K562 (cell line): ENCODE measurements at regions not wholly inside any gene's neighbourhood (a gene's known extent, or its start where the extent isn't known, plus 50 kb on each side); places are given as distances from the start of the nearest gene placed in this dataset.

ENCODE experiments used
- ATAC-seq: fragments of 200-7000 bp; cut with Tn5 transposase; 3 replicates; pipeline ENCODE4 v1.9.1; 2020; ENCODE audit warnings: moderate library complexity
- BruUV-seq: library from RNA; stranded (reverse); fragments of 400-500 nt; replicated peaks from 2 replicates; lab custom pipeline; 2021; lab: Mats Ljungman, UMichigan
- CTCF ChIA-PET: fragments of 300-600 bp; formaldehyde crosslinking; extraction: SDS; loops from one replicate; lab custom pipeline; 2021; ENCODE audit warnings: low intra/inter-chr PET ratio; lab: Yijun Ruan, JAX
- POLR2A ChIA-PET: fragments of 300-600, 350-650 bp; sonication (Branson Sonifier 250); formaldehyde crosslinking; extraction: SDS; loops from one replicate; lab custom pipeline; 2021; ENCODE audit warnings: antibody characterized with exemption, inconsistent platforms; lab: Yijun Ruan, JAX
- DNase-seq, 4 experiments: peaks; one replicate each; pipeline versions ENCODE4 v3.0.0 to v3.0.0-alpha.2; 2011 to 2018; ENCODE audit warnings: low spot score in 3 of 4, mixed read lengths in 3 of 4; ENCODE audit errors: extremely low read depth in 1 of 4
- FAIRE-seq: peaks from 2 replicates; lab custom pipeline; 2011; peaks lifted over from hg19 to GRCh38; lab: Jason Lieb, UNC
- H2AFZ ChIP-seq: 2 replicates; pipeline ENCODE4 v1.6.0; 2011; ENCODE audit warnings: low read depth, low read length, control low read depth, inconsistent platforms
- H3K27ac ChIP-seq: fragments of 200-600 bp; 3 replicates; pipeline ENCODE4 v1.8.0; 2011; ENCODE audit warnings: low read depth, mild to moderate bottlenecking, control low read depth, inconsistent platforms, low read length, moderate library complexity, mixed read lengths; ENCODE audit errors: extremely low read depth
- H3K27me3 ChIP-seq, 2 experiments: fragments of 300-600 bp in 1 of 2; 2 replicates in 1 of 2; 3 replicates in 1 of 2; pipeline versions ENCODE4 v1.6.0 to v1.8.0; 2011; ENCODE audit warnings: inconsistent platforms in 2 of 2, low read length in 2 of 2, mild to moderate bottlenecking in 1 of 2, mixed read lengths in 1 of 2, moderate library complexity in 1 of 2; ENCODE audit not compliant: control insufficient read depth in 2 of 2, insufficient read depth in 2 of 2
- H3K36me3 ChIP-seq: fragments of 300-600 bp; 3 replicates; pipeline ENCODE4 v1.8.0; 2011; ENCODE audit warnings: mild to moderate bottlenecking, low read length, inconsistent platforms; ENCODE audit not compliant: control insufficient read depth, insufficient read depth
- H3K4me1 ChIP-seq, 2 experiments: fragments of 200-600 bp in 1 of 2; replicated peaks in 1 of 2; 2 replicates in 1 of 2; 3 replicates in 1 of 2; pipeline versions ENCODE4 v1.5.1 to v1.8.0; 2011; ENCODE audit warnings: inconsistent platforms in 2 of 2, low read length in 2 of 2, mild to moderate bottlenecking in 1 of 2, mixed read lengths in 1 of 2, moderate library complexity in 1 of 2; ENCODE audit not compliant: control insufficient read depth in 2 of 2, insufficient read depth in 2 of 2
- H3K4me2 ChIP-seq: 2 replicates; pipeline ENCODE4 v1.6.1; 2011; ENCODE audit warnings: low read length, control low read depth, inconsistent platforms, mixed read lengths; ENCODE audit not compliant: insufficient read depth
- H3K4me3 ChIP-seq: fragments of 200-600 bp; sonication (generic), shearing (Covaris generic); 2 replicates; pipeline ENCODE4 v1.5.1; 2016; ENCODE audit warnings: control low read depth, inconsistent platforms
- H3K79me2 ChIP-seq: fragments of 200-600 bp; 3 replicates; pipeline ENCODE4 v1.8.0; 2011; ENCODE audit warnings: low read length, inconsistent platforms; ENCODE audit not compliant: control insufficient read depth, insufficient read depth
- H3K9ac ChIP-seq, 2 experiments: 2 replicates each; pipeline versions ENCODE4 v1.6.0 to v1.6.1; 2011; ENCODE audit warnings: low read depth in 2 of 2, low read length in 2 of 2, control low read depth in 1 of 2, inconsistent platforms in 1 of 2, mild to moderate bottlenecking in 1 of 2, mixed read lengths in 1 of 2; ENCODE audit not compliant: insufficient read depth in 1 of 2
- H3K9me1 ChIP-seq: one replicate; pipeline ENCODE4 v1.6.0; 2011; ENCODE audit warnings: inconsistent platforms, mild to moderate bottlenecking, low read length, moderate library complexity; ENCODE audit not compliant: control insufficient read depth, insufficient read depth
- H3K9me3 ChIP-seq: replicated peaks from 2 replicates; pipeline ENCODE4 v1.5.1; 2011; ENCODE audit warnings: low read depth, low read length, inconsistent platforms; ENCODE audit not compliant: control insufficient read depth, insufficient read depth
- H4K20me1 ChIP-seq: replicated peaks from 2 replicates; pipeline ENCODE4 v1.6.1; 2011; ENCODE audit warnings: low read length, inconsistent platforms, mixed read lengths; ENCODE audit not compliant: control insufficient read depth, insufficient read depth
- CBX2 ChIP-seq: fragments of 200-600 bp; sonication (generic); IDR thresholded peaks from one replicate; pipeline ENCODE4 v1.6.1; 2012; ENCODE audit warnings: mild to moderate bottlenecking, low read length, inconsistent platforms; ENCODE audit not compliant: insufficient read depth, poor library complexity, severe bottlenecking
- DIDO1 ChIP-seq: fragments of 450-650 bp; IDR thresholded peaks from 2 replicates; pipeline ENCODE4 v1.6.1; 2016; ENCODE audit warnings: low read depth, missing biosample characterization, missing genetic modification characterization
- ETS2 ChIP-seq: IDR thresholded peaks from 2 replicates; pipeline ENCODE4 v1.6.1; 2016; ENCODE audit warnings: borderline replicate concordance, missing genetic modification characterization, mild to moderate bottlenecking, moderate library complexity, missing compliant biosample characterization; ENCODE audit not compliant: poor library complexity, severe bottlenecking
- RBM17 ChIP-seq: fragments of 200-400 bp; formaldehyde crosslinking; IDR thresholded peaks from 2 replicates; pipeline ENCODE4 v1.6.1; 2017; ENCODE audit warnings: low read depth, mild to moderate bottlenecking, low read length, borderline replicate concordance
- SREBF1 ChIP-seq: fragments of 150-350 bp; IDR thresholded peaks from 2 replicates; pipeline ENCODE4 v1.6.1; 2014; ENCODE audit warnings: antibody characterized with exemption, low read depth, low read length, borderline replicate concordance
- TCF7L2 ChIP-seq: fragments of 150-350 bp; IDR thresholded peaks from 2 replicates; pipeline ENCODE4 v1.6.1; 2016; ENCODE audit warnings: low read depth, mild to moderate bottlenecking, low read length, moderate library complexity
- ZKSCAN8 ChIP-seq: fragments of 200-800 bp; sonication (Bioruptor generic); IDR thresholded peaks from 2 replicates; pipeline ENCODE4 v1.6.1; 2016; ENCODE audit warnings: missing genetic modification characterization, missing compliant biosample characterization
- ZNF696 ChIP-seq: fragments of 250-450 bp; sonication (Bioruptor Pico); conservative IDR thresholded peaks from 2 replicates; pipeline ENCODE4 v1.4.0; 2020; ENCODE audit warnings: mild to moderate bottlenecking, moderate library complexity
- WGBS: fragments of 100-300 bp; shearing (Covaris generic); methylation state at CpG from one replicate; pipeline ENCODE4 v1.1.6; 2016; ENCODE audit warnings: low coverage, mixed read lengths; ENCODE audit not compliant: insufficient coverage; ENCODE audit errors: missing lambda C conversion rate; 5-methylcytosine and 5-hydroxymethylcytosine counted together
- in situ Hi-C: fragments of 300-500 bp; cut with MboI; formaldehyde crosslinking; loops from 4 replicates; pipeline ENCODE4 v1.15.0; 2018; ENCODE audit warnings: inconsistent platforms, mixed read lengths
- intact Hi-C: fragments of 100-400 bp; cut with micrococcal nuclease; formaldehyde crosslinking; loops from 2 replicates; pipeline ENCODE4 v1.14.2; 2022
- TF ChIP-seq, protein P1 (sequence below): fragments of 450-650 bp; IDR thresholded peaks from 2 replicates; pipeline ENCODE4 v1.6.1; 2018; ENCODE audit warnings: mild to moderate bottlenecking, low read depth; ENCODE audit not compliant: partially characterized antibody
- TF ChIP-seq, protein P2 (sequence below): fragments of 450-650 bp; IDR thresholded peaks from 2 replicates; pipeline ENCODE4 v1.7.0; 2016; ENCODE audit warnings: borderline replicate concordance

DNA sequence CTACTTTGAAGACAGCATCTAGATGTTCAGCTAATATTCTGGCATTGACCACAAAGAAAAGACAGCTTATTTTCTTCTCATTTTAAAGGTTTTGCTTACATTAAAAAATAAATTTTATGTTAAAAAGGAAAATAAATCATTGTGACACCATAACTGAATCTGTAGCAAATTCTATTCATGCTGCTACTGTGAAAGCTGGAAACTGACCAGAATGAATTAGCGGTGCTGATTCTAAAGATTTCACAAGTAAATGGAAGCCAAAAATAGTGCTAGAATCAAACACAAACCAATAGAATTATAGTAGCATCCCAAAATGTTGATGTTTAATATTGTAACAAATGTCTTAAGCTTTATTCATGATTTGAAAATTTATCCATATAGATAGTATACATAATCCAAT is 850.0 kb upstream of the FBXO33 start (continued):
- TF ChIP-seq, protein P1, sequence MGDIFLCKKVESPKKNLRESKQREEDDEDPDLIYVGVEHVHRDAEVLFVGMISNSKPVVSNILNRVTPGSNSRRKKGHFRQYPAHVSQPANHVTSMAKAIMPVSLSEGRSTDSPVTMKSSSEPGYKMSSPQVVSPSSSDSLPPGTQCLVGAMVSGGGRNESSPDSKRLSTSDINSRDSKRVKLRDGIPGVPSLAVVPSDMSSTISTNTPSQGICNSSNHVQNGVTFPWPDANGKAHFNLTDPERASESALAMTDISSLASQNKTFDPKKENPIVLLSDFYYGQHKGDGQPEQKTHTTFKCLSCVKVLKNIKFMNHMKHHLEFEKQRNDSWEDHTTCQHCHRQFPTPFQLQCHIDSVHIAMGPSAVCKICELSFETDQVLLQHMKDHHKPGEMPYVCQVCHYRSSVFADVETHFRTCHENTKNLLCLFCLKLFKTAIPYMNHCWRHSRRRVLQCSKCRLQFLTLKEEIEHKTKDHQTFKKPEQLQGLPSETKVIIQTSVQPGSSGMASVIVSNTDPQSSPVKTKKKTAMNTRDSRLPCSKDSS, result no peak

DNA sequence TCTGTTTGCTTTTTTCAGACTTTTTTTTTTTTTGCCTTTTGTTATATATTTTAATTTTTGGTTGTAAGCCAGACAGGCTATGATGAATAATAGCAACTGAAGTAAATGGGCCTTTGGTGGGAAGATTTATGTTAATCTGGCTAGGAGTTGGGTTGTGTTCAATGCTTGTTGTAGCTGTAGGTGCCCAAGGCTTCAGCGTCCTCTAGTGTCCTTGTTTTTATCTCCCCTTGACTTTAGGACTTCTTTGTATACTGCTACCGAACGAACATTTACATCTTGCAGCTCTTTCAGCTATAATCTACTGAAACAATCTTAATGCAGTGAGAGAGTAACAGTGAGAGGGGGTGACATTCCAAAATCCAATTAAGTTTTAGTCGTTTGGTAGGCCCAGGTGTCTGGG is 848.4 kb upstream of the FBXO33 start:
- intact Hi-C loops (no loop called here), in situ Hi-C loops (no loop called here)
- Histone ChIP-seq H3K4me1 (no peaks in the 10 kb centered on the region), H3K27ac (no peak overlapping the region), H3K27me3 (no peaks in the 10 kb centered on the region), H3K4me3 (no peak overlapping the region), H3K4me2 (no peak overlapping the region), H3K36me3 (no peaks in the 10 kb centered on the region), H3K9me1 (no peaks in the 10 kb centered on the region), H3K9ac (no peak overlapping the region), H4K20me1 (no peaks in the 10 kb centered on the region), H2AFZ (no peak overlapping the region), H3K79me2 (no peaks in the 10 kb centered on the region), H3K9me3 (no peaks in the 10 kb centered on the region)
- TF ChIP-seq ETS2, result no peak
- TF ChIP-seq SREBF1, result no peak
- no peak for TF ChIP-seq RBM17
- TF ChIP-seq ZKSCAN8 (CRISPR knock-in tag), result no peak
- no peak for TF ChIP-seq TCF7L2
- no peak for TF ChIP-seq CBX2
- no peak for TF ChIP-seq DIDO1
- TF ChIP-seq ZNF696 (CRISPR knock-in tag), result no peak
- TF ChIP-seq, protein P2, sequence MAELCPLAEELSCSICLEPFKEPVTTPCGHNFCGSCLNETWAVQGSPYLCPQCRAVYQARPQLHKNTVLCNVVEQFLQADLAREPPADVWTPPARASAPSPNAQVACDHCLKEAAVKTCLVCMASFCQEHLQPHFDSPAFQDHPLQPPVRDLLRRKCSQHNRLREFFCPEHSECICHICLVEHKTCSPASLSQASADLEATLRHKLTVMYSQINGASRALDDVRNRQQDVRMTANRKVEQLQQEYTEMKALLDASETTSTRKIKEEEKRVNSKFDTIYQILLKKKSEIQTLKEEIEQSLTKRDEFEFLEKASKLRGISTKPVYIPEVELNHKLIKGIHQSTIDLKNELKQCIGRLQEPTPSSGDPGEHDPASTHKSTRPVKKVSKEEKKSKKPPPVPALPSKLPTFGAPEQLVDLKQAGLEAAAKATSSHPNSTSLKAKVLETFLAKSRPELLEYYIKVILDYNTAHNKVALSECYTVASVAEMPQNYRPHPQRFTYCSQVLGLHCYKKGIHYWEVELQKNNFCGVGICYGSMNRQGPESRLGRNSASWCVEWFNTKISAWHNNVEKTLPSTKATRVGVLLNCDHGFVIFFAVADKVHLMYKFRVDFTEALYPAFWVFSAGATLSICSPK, result no peak
- FAIRE-seq (no peak), DNase-seq (no peak), ATAC-seq (no peak)
- ChIA-PET CTCF (no interaction called here), POLR2A (no interaction called here)
- BruUV-seq, result no TSS peak
- WGBS, result 0% methylated on average over 4 of the region's 4 CpGs
